CD4-positive, CD25-positive, alpha-beta regulatory T cell (primary cell): ENCODE measurements at regions not wholly inside any gene's neighbourhood (a gene's known extent, or its start where the extent isn't known, plus 50 kb on each side); places are given as distances from the start of the nearest gene placed in this dataset.
A peak's percentile ranks its signal among the peaks of the same experiment; 100 is the strongest.
"Not testable (repeated sequence)": the region's sequence is repeated elsewhere in the genome, so short reads cannot be mapped to it uniquely, and the experiment has no call there.

Experiments
- ATAC-seq, 2 donors: fragments of 150-1000 bp; cut with Tn5 transposase; one replicate each; pipeline ENCODE4 v1.10.0; 2021; ENCODE audit warnings: low read depth in 2 of 2, moderate number of reproducible peaks in 2 of 2, moderate library complexity in 1 of 2
- DNase-seq, 3 donors: peaks; one replicate each; pipeline versions ENCODE4 v3.0.0 to v3.0.0-alpha.2; 2012 to 2022; ENCODE audit warnings: mixed read lengths in 1 of 3
- H3K27ac ChIP-seq: one replicate; pipeline ENCODE4 v1.7.0; 2013; ENCODE audit warnings: mild to moderate bottlenecking, low read length; ENCODE audit not compliant: insufficient read depth, poor library complexity, severe bottlenecking
- H3K27me3 ChIP-seq: one replicate; pipeline ENCODE4 v1.7.0; 2013; ENCODE audit warnings: low read length; ENCODE audit not compliant: control insufficient read depth, insufficient read depth
- H3K36me3 ChIP-seq: one replicate; pipeline ENCODE4 v1.7.0; 2013; ENCODE audit warnings: mild to moderate bottlenecking, low read length, moderate library complexity; ENCODE audit not compliant: control insufficient read depth, insufficient read depth
- H3K4me1 ChIP-seq: 2 replicates; pipeline ENCODE4 v1.7.0; 2013; ENCODE audit warnings: mild to moderate bottlenecking, low read length; ENCODE audit not compliant: insufficient read depth, control insufficient read depth, poor library complexity, severe bottlenecking
- H3K4me3 ChIP-seq: one replicate; pipeline ENCODE4 v1.7.0; 2013; ENCODE audit warnings: low read depth, mild to moderate bottlenecking, low read length, moderate library complexity
- H3K9me3 ChIP-seq, 2 experiments: 1 replicate in 1 of 2; 2 replicates in 1 of 2; pipeline ENCODE4 v1.7.0; 2013; ENCODE audit warnings: low read length in 2 of 2, mild to moderate bottlenecking in 1 of 2, moderate library complexity in 1 of 2; ENCODE audit not compliant: control insufficient read depth in 2 of 2
- H3K27ac Mint-ChIP-seq, 3 donors: one replicate each; pipeline ENCODE4 v1.8.0; 2020 to 2022; ENCODE audit warnings: mild to moderate bottlenecking in 3 of 3, mixed read lengths in 3 of 3, moderate library complexity in 2 of 3
- H3K27me3 Mint-ChIP-seq: one replicate; pipeline ENCODE4 v1.8.0; 2022; ENCODE audit warnings: mild to moderate bottlenecking, mixed read lengths
- H3K36me3 Mint-ChIP-seq: one replicate; pipeline ENCODE4 v1.8.0; 2020; ENCODE audit warnings: mixed read lengths
- H3K4me1 Mint-ChIP-seq, 4 donors: one replicate each; pipeline ENCODE4 v1.8.0; 2020 to 2022; ENCODE audit warnings: mixed read lengths in 4 of 4, mild to moderate bottlenecking in 1 of 4
- H3K4me3 Mint-ChIP-seq, 4 donors: one replicate each; pipeline ENCODE4 v1.8.0; 2020 to 2022; ENCODE audit warnings: mild to moderate bottlenecking in 4 of 4, mixed read lengths in 4 of 4, moderate library complexity in 3 of 4
- H3K9me3 Mint-ChIP-seq, 7 donors: one replicate each; pipeline ENCODE4 v1.8.0; 2020 to 2022; ENCODE audit warnings: mixed read lengths in 7 of 7, mild to moderate bottlenecking in 3 of 7, moderate library complexity in 2 of 7

GRCh38 chr12:73833746-73834145 is 703.9 kb upstream of the ATXN7L3B start:
- Histone ChIP-seq H3K36me3 (no peaks in the 10 kb centered on the region), H3K27me3 (no peaks in the 10 kb centered on the region), H3K4me1 (no peaks in the 10 kb centered on the region), H3K9me3 (no peaks in the 10 kb centered on the region), H3K4me3 (no peak overlapping the region), H3K27ac (no peak overlapping the region)
- no peak overlapping the region for H3K27ac Mint-ChIP-seq
- H3K27me3 Mint-ChIP-seq = no peaks in the 10 kb centered on the region
- no peaks in the 10 kb centered on the region for H3K36me3 Mint-ChIP-seq
- H3K9me3 Mint-ChIP-seq = peaks cover 0 to 11% (median 2%) of the 10 kb centered on the region in 7 donors
- DNase-seq = no peak
- H3K4me1 Mint-ChIP-seq = no peaks in the 10 kb centered on the region
- no peak for ATAC-seq
- no peak overlapping the region for H3K4me3 Mint-ChIP-seq

- H3K27ac Mint-ChIP-seq = no peak overlapping the region
- H3K27me3 Mint-ChIP-seq = no peaks in the 10 kb centered on the region
- DNase-seq = no peak
These were observed 695.7 kb upstream of the ATXN7L3B start for GRCh38 chr12:73841963-73842362.

GRCh38 chr12:73863546-73863945 is 674.1 kb upstream of the ATXN7L3B start:
- no peak for DNase-seq
- Mint-ChIP-seq H3K4me1 (no peaks in the 10 kb centered on the region), H3K4me3 (no peak overlapping the region), H3K27me3 (no peaks in the 10 kb centered on the region), H3K9me3 (peaks cover 0 to 8% (median 5%) of the 10 kb centered on the region in 7 donors), H3K27ac (no peak overlapping the region), H3K36me3 (no peaks in the 10 kb centered on the region)
- H3K36me3 ChIP-seq = no peaks in the 10 kb centered on the region
- no peaks in the 10 kb centered on the region for H3K4me1 ChIP-seq
- ATAC-seq = no peak
- H3K27me3 ChIP-seq = no peaks in the 10 kb centered on the region
- H3K27ac ChIP-seq = no peak overlapping the region
- no peak overlapping the region for H3K4me3 ChIP-seq
- no peaks in the 10 kb centered on the region for H3K9me3 ChIP-seq

More at GRCh38 chr12:73841963-73842362, 695.7 kb upstream of the ATXN7L3B start:
- Mint-ChIP-seq H3K36me3 (no peaks in the 10 kb centered on the region), H3K4me1 (no peaks in the 10 kb centered on the region), H3K4me3 (no peak overlapping the region), H3K9me3 (peaks cover 2 to 22% (median 4%) of the 10 kb centered on the region in 7 donors)
- Histone ChIP-seq H3K4me1 (no peaks in the 10 kb centered on the region), H3K36me3 (no peaks in the 10 kb centered on the region), H3K27me3 (no peaks in the 10 kb centered on the region), H3K4me3 (no peak overlapping the region), H3K27ac (no peak overlapping the region), H3K9me3 (peaks cover 0 to 3% of the 10 kb centered on the region in 2 experiments)
- no peak for ATAC-seq

GRCh38 chr12:73867147-73867546 is 670.5 kb upstream of the ATXN7L3B start:
- H3K4me1 ChIP-seq = no peaks in the 10 kb centered on the region
- H3K36me3 Mint-ChIP-seq = no peaks in the 10 kb centered on the region
- ATAC-seq (no peak), DNase-seq (no peak)
- H3K27me3 ChIP-seq = no peaks in the 10 kb centered on the region
- H3K4me3 Mint-ChIP-seq = no peak overlapping the region
- H3K36me3 ChIP-seq = no peaks in the 10 kb centered on the region
- H3K9me3 ChIP-seq = no peaks in the 10 kb centered on the region
- H3K9me3 Mint-ChIP-seq = peaks cover 0 to 13% (median 5%) of the 10 kb centered on the region in 7 donors
- no peak overlapping the region for H3K4me3 ChIP-seq
- no peaks in the 10 kb centered on the region for H3K4me1 Mint-ChIP-seq
- no peaks in the 10 kb centered on the region for H3K27me3 Mint-ChIP-seq
- H3K27ac Mint-ChIP-seq = peak overlapping the region in 1 of 3 donors; percentile 50
- no peak overlapping the region for H3K27ac ChIP-seq

GRCh38 chr12:73877291-73877690 is 660.3 kb upstream of the ATXN7L3B start:
- H3K27me3 ChIP-seq, H3K4me3 Mint-ChIP-seq, H3K9me3 ChIP-seq, H3K4me3 ChIP-seq, H3K36me3 ChIP-seq, H3K4me1 ChIP-seq, H3K4me1 Mint-ChIP-seq, H3K27ac Mint-ChIP-seq, H3K36me3 Mint-ChIP-seq, H3K27ac ChIP-seq, ATAC-seq, H3K9me3 Mint-ChIP-seq, H3K27me3 Mint-ChIP-seq, DNase-seq: not testable (repeated sequence)

GRCh38 chr12:73892201-73892600 is 645.4 kb upstream of the ATXN7L3B start:
- Mint-ChIP-seq H3K9me3 (peaks cover 1 to 14% (median 4%) of the 10 kb centered on the region in 7 donors), H3K36me3 (no peaks in the 10 kb centered on the region), H3K27ac (no peak overlapping the region), H3K4me3 (no peak overlapping the region), H3K4me1 (no peaks in the 10 kb centered on the region), H3K27me3 (no peaks in the 10 kb centered on the region)
- no peak for DNase-seq
- no peak for ATAC-seq
- Histone ChIP-seq H3K27me3 (no peaks in the 10 kb centered on the region), H3K27ac (no peak overlapping the region), H3K4me1 (no peaks in the 10 kb centered on the region), H3K36me3 (no peaks in the 10 kb centered on the region), H3K9me3 (no peaks in the 10 kb centered on the region), H3K4me3 (no peak overlapping the region)

- Mint-ChIP-seq H3K27me3 (no peaks in the 10 kb centered on the region), H3K4me1 (no peaks in the 10 kb centered on the region), H3K4me3 (no peak overlapping the region), H3K27ac (no peak overlapping the region), H3K36me3 (no peaks in the 10 kb centered on the region), H3K9me3 (peaks cover 0 to 5% (median 3%) of the 10 kb centered on the region in 7 donors)
- no peaks in the 10 kb centered on the region for H3K9me3 ChIP-seq
- H3K36me3 ChIP-seq = no peaks in the 10 kb centered on the region
- ATAC-seq = no peak
- H3K4me1 ChIP-seq = no peaks in the 10 kb centered on the region
- no peak overlapping the region for H3K4me3 ChIP-seq
- H3K27ac ChIP-seq = no peak overlapping the region
- no peaks in the 10 kb centered on the region for H3K27me3 ChIP-seq
- no peak for DNase-seq
These were observed 639.0 kb upstream of the ATXN7L3B start for GRCh38 chr12:73898645-73899044.

GRCh38 chr12:73902260-73902659 is 635.4 kb upstream of the ATXN7L3B start:
- no peaks in the 10 kb centered on the region for H3K4me1 ChIP-seq
- no peak overlapping the region for H3K27ac ChIP-seq
- Mint-ChIP-seq H3K27me3 (no peaks in the 10 kb centered on the region), H3K9me3 (peaks cover 2 to 11% (median 3%) of the 10 kb centered on the region in 7 donors), H3K4me1 (no peaks in the 10 kb centered on the region), H3K4me3 (no peak overlapping the region), H3K36me3 (no peaks in the 10 kb centered on the region), H3K27ac (no peak overlapping the region)
- H3K9me3 ChIP-seq = no peaks in the 10 kb centered on the region
- H3K27me3 ChIP-seq = no peaks in the 10 kb centered on the region
- no peak overlapping the region for H3K4me3 ChIP-seq
- ATAC-seq = no peak
- no peaks in the 10 kb centered on the region for H3K36me3 ChIP-seq
- no peak for DNase-seq
